Fibroblast of lung (primary cell): ENCODE measurements at regions not wholly inside any gene's neighbourhood (a gene's known extent, or its start where the extent isn't known, plus 50 kb on each side); places are given as distances from the start of the nearest gene placed in this dataset.

Experiments used
- DNase-seq, 2 donors: peaks; one replicate each; pipeline versions ENCODE4 v3.0.0 to v3.0.0-alpha.2; 2010; ENCODE audit warnings: low read depth in 2 of 2
- H2AFZ ChIP-seq: 2 replicates; pipeline ENCODE4 v1.5.1; 2012; ENCODE audit warnings: low read length, control low read depth, inconsistent platforms
- H3K27ac ChIP-seq: 2 replicates; pipeline ENCODE4 v1.5.1; 2011; ENCODE audit warnings: low read length, control low read depth; ENCODE audit not compliant: insufficient read depth
- H3K27me3 ChIP-seq: 2 replicates; pipeline ENCODE4 v1.5.1; 2011; ENCODE audit warnings: mild to moderate bottlenecking, low read length; ENCODE audit not compliant: control insufficient read depth, insufficient read depth
- H3K36me3 ChIP-seq: 2 replicates; pipeline ENCODE4 v1.5.1; 2011; ENCODE audit warnings: low read length; ENCODE audit not compliant: control insufficient read depth, insufficient read depth
- H3K4me1 ChIP-seq: 2 replicates; pipeline ENCODE4 v1.5.1; 2011; ENCODE audit warnings: low read length; ENCODE audit not compliant: control insufficient read depth, insufficient read depth; ENCODE audit errors: extremely low read depth
- H3K4me2 ChIP-seq: 2 replicates; pipeline ENCODE4 v1.5.1; 2011; ENCODE audit warnings: low read length, control low read depth; ENCODE audit not compliant: insufficient read depth; ENCODE audit errors: extremely low read depth
- H3K4me3 ChIP-seq, 4 experiments: fragments of 200-600 bp in 1 of 4; sonication (generic) in 1 of 4; replicated peaks in 1 of 4; 2 replicates each; pipeline ENCODE4 v1.5.1; 2011 to 2016; ENCODE audit warnings: low read length in 4 of 4, low read depth in 3 of 4, mild to moderate bottlenecking in 3 of 4, control low read depth in 2 of 4, inconsistent platforms in 1 of 4, mixed read lengths in 1 of 4; ENCODE audit not compliant: insufficient read depth in 1 of 4; ENCODE audit errors: control extremely low read depth in 1 of 4
- H3K79me2 ChIP-seq: 2 replicates; pipeline ENCODE4 v1.5.1; 2012; ENCODE audit warnings: mild to moderate bottlenecking, low read length, inconsistent platforms; ENCODE audit not compliant: control insufficient read depth, insufficient read depth
- H3K9ac ChIP-seq: 2 replicates; pipeline ENCODE4 v1.5.1; 2011; ENCODE audit warnings: mild to moderate bottlenecking, low read length, control low read depth; ENCODE audit not compliant: insufficient read depth
- H3K9me3 ChIP-seq: 2 replicates; pipeline ENCODE4 v1.5.1; 2012; ENCODE audit warnings: low read depth, low read length; ENCODE audit not compliant: control insufficient read depth, insufficient read depth
- H4K20me1 ChIP-seq: 2 replicates; pipeline ENCODE4 v1.5.1; 2011; ENCODE audit warnings: low read length; ENCODE audit not compliant: control insufficient read depth, insufficient read depth; ENCODE audit errors: extremely low read depth
- CTCF ChIP-seq, 2 donors: IDR thresholded peaks in 1 of 2; conservative IDR thresholded peaks in 1 of 2; 1 replicate in 1 of 2; 2 replicates in 1 of 2; pipeline ENCODE4 v1.5.1; 2011 to 2012; ENCODE audit warnings: low read length in 2 of 2, control low read depth in 1 of 2, inconsistent platforms in 1 of 2, low read depth in 1 of 2, mild to moderate bottlenecking in 1 of 2
- EZH2 ChIP-seq: IDR thresholded peaks from 2 replicates; pipeline ENCODE4 v1.5.1; 2012; ENCODE audit warnings: low read length, control low read depth, mild to moderate bottlenecking; ENCODE audit errors: missing control alignments

DNA sequence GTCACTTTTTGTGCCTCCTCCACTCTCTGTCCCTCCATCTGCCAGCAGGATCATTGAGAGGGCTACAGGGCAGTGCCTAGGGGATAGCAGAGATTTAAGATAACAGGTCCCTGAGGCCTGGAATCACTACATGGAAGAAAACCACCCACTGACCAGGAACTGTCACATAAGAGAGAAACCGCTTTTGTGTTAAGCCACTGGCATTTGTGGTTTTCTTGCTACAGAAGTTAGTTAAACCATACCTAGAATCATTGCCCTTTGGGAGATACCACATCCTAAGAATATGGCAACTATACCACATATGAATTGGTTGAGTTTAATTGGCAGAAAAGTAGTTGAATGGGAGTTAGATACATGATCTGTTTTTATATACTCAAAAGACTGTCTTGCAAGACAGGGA lies 112.8 kb upstream of the LPP start:
- no peak for DNase-seq
- Histone ChIP-seq H3K9me3 (no peaks in the 10 kb centered on the region), H3K27ac (no peak overlapping the region), H3K27me3 (no peaks in the 10 kb centered on the region), H3K4me3 (no peak overlapping the region), H4K20me1 (no peaks in the 10 kb centered on the region), H3K4me2 (no peak overlapping the region), H3K36me3 (no peaks in the 10 kb centered on the region), H3K79me2 (no peaks in the 10 kb centered on the region), H2AFZ (no peak overlapping the region), H3K4me1 (peaks cover 4% of the 10 kb centered on the region), H3K9ac (no peak overlapping the region)
- no peak for TF ChIP-seq EZH2
- TF ChIP-seq CTCF (conservative IDR thresholded peaks at IDR 0.05 in 1 of 2, IDR thresholded peaks at IDR 0.05 in 1 of 2; ENCODE audit: low read depth in 1 of 2, low read length in 2 of 2) = no peak

DNA sequence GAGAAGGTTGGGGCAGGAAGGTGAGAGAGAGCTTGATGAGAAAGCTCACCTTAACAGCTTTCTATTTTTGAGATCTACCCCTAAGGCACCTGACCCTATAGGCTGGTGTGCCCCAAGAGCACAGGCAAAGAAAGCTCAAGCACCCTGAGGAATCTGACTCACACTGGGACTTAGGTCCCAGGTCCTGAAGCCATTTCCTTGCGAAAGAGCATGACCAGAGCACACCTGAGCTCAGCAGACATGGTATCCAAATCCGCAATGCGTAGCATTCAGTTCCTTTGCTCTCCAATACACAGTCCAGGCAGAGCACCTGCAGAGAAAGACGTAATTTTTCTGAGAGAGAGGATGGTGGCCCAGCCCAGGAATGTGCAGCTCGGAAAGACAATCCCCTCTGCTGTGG lies 112.1 kb upstream of the LPP start:
- H3K4me2 ChIP-seq = no peak overlapping the region
- H3K79me2 ChIP-seq = no peaks in the 10 kb centered on the region
- no peak overlapping the region for H3K4me3 ChIP-seq
- H2AFZ ChIP-seq = no peak overlapping the region
- H3K27ac ChIP-seq = no peak overlapping the region
- H3K9me3 ChIP-seq = no peaks in the 10 kb centered on the region
- TF ChIP-seq CTCF (conservative IDR thresholded peaks at IDR 0.05 in 1 of 2, IDR thresholded peaks at IDR 0.05 in 1 of 2; ENCODE audit: low read depth in 1 of 2, low read length in 2 of 2) (no peak), EZH2 (no peak)
- H4K20me1 ChIP-seq = no peaks in the 10 kb centered on the region
- H3K27me3 ChIP-seq = no peaks in the 10 kb centered on the region
- H3K4me1 ChIP-seq = peaks cover 4% of the 10 kb centered on the region
- H3K9ac ChIP-seq = no peak overlapping the region
- DNase-seq = no peak
- H3K36me3 ChIP-seq = no peaks in the 10 kb centered on the region

GRCh38 chr3:188042466-188042865 lies 111.5 kb upstream of the LPP start:
- H2AFZ ChIP-seq = no peak overlapping the region
- no peak for TF ChIP-seq EZH2
- H3K4me3 ChIP-seq = no peak overlapping the region
- H3K9me3 ChIP-seq = no peaks in the 10 kb centered on the region
- H3K9ac ChIP-seq = no peak overlapping the region
- H3K4me1 ChIP-seq = peaks cover 4% of the 10 kb centered on the region
- no peak for DNase-seq
- no peaks in the 10 kb centered on the region for H3K79me2 ChIP-seq
- no peak overlapping the region for H3K27ac ChIP-seq
- no peaks in the 10 kb centered on the region for H3K27me3 ChIP-seq
- no peaks in the 10 kb centered on the region for H4K20me1 ChIP-seq
- H3K4me2 ChIP-seq = no peak overlapping the region
- H3K36me3 ChIP-seq = no peaks in the 10 kb centered on the region
